Left lung (tissue), 4 donors: ENCODE measurements at regions not wholly inside any gene's neighbourhood (a gene's known extent, or its start where the extent isn't known, plus 50 kb on each side); places are given as distances from the start of the nearest gene placed in this dataset.

ENCODE experiments used
- ATAC-seq: fragments of 200-7000 bp; cut with Tn5 transposase; one replicate; pipeline ENCODE4 v1.9.1; 2020; ENCODE audit warnings: moderate library complexity
- DNase-seq, 4 donors: peaks; one replicate each; pipeline ENCODE4 v3.0.0-alpha.2; 2013 to 2020
- H3K27ac ChIP-seq, 2 donors: fragments of 200-600 bp; sonication (generic) in 1 of 2; one replicate each; pipeline versions ENCODE4 v1.5.0 to v1.8.0; 2020 to 2021
- H3K27me3 ChIP-seq, 2 donors: fragments of 200-600 bp; sonication (generic) in 1 of 2; one replicate each; pipeline versions ENCODE4 v1.5.0 to v1.8.0; 2020 to 2021
- H3K36me3 ChIP-seq, 2 donors: fragments of 200-600 bp; sonication (generic) in 1 of 2; one replicate each; pipeline versions ENCODE4 v1.5.0 to v1.8.0; 2020 to 2021
- H3K4me1 ChIP-seq, 2 donors: fragments of 200-600 bp; one replicate each; pipeline ENCODE4 v1.8.0; 2021
- H3K4me3 ChIP-seq, 2 donors: fragments of 200-600 bp; sonication (generic) in 1 of 2; one replicate each; pipeline versions ENCODE4 v1.5.0 to v1.8.0; 2020 to 2021; ENCODE audit warnings: mild to moderate bottlenecking in 1 of 2
- H3K9me3 ChIP-seq, 2 donors: fragments of 200-600 bp; sonication (generic) in 1 of 2; one replicate each; pipeline versions ENCODE4 v1.5.0 to v1.8.0; 2020 to 2021
- CTCF ChIP-seq, 2 donors: fragments of 200-600 bp; sonication (generic) in 1 of 2; IDR thresholded peaks; one replicate each; pipeline versions ENCODE4 v1.5.0 to v1.8.0; 2021; ENCODE audit warnings: antibody characterized with exemption in 2 of 2
- intact Hi-C, 2 donors: fragments of 100-400 bp; cut with DNase I; formaldehyde crosslinking; loops; one replicate each; pipeline versions ENCODE4 v1.11.2 to v1.14.2; 2022
- donor health status: DM: no; HTN: yes; CAD: no.
- donor health status: DM: no; HTN: no; CAD: no.

DNA sequence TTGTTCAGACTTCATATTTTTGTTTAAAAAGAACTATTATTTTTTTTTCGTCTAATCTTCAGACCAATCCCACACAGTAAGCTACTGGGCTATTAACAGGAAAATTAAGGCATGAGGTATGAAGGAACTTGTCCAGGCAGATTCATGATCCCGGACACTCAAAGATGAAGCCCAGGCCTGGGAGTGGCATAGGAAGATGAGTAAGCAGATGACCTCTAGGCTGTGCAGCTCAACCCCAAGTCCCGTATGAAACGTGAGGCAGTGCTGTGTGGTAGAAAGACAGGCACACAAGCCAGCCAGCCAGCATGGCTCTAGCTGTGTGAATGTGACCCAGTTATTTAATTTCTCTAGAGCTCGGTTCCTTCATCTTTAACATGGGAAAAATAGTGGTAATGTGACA, 231.9 kb downstream of the CLIC5 start:
- H3K4me3 ChIP-seq, result no peak overlapping the region
- ATAC-seq, result no peak
- no peaks in the 10 kb centered on the region for H3K27me3 ChIP-seq
- no peak overlapping the region for H3K27ac ChIP-seq
- intact Hi-C loops, result no loop called here
- no peak for TF ChIP-seq CTCF (IDR thresholded peaks at IDR 0.05)
- H3K9me3 ChIP-seq, result no peaks in the 10 kb centered on the region
- H3K4me1 ChIP-seq, result no peaks in the 10 kb centered on the region
- DNase-seq, result no peak
- no peaks in the 10 kb centered on the region for H3K36me3 ChIP-seq

DNA sequence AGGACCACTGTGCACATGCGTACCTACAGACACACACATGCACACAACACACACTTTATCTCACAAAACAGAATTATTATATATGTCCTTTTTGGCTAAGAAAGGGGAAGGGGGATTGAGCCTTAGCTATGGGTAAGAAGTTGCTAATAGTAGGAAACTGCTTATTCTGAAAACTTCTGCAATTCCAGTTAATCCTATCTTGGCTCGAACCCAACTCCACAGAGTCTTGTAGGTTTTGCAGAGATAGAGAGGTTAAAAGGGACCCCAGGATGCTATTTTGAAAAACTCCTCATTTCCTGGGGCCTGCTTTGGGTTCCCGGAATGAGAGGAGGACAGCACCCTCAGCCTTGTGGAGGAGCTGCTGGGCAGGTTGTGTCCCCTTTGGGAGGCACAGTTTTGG, 233.8 kb downstream of the CLIC5 start:
- H3K9me3 ChIP-seq, result no peaks in the 10 kb centered on the region
- no peak for DNase-seq
- no peak for ATAC-seq
- H3K4me3 ChIP-seq, result no peak overlapping the region
- intact Hi-C loops, result no loop called here
- H3K4me1 ChIP-seq, result no peaks in the 10 kb centered on the region
- H3K36me3 ChIP-seq, result no peaks in the 10 kb centered on the region
- no peaks in the 10 kb centered on the region for H3K27me3 ChIP-seq
- no peak overlapping the region for H3K27ac ChIP-seq
- no peak for TF ChIP-seq CTCF (IDR thresholded peaks at IDR 0.05)

GRCh38 chr6:45780523-45780922, 235.1 kb downstream of the CLIC5 start:
- Histone ChIP-seq H3K4me3 (no peak overlapping the region), H3K27me3 (no peaks in the 10 kb centered on the region), H3K36me3 (no peaks in the 10 kb centered on the region), H3K4me1 (no peaks in the 10 kb centered on the region), H3K9me3 (no peaks in the 10 kb centered on the region), H3K27ac (no peak overlapping the region)
- ATAC-seq, result no peak
- DNase-seq, result no peak
- intact Hi-C loops, result no loop called here
- TF ChIP-seq CTCF (IDR thresholded peaks at IDR 0.05), result no peak

DNA sequence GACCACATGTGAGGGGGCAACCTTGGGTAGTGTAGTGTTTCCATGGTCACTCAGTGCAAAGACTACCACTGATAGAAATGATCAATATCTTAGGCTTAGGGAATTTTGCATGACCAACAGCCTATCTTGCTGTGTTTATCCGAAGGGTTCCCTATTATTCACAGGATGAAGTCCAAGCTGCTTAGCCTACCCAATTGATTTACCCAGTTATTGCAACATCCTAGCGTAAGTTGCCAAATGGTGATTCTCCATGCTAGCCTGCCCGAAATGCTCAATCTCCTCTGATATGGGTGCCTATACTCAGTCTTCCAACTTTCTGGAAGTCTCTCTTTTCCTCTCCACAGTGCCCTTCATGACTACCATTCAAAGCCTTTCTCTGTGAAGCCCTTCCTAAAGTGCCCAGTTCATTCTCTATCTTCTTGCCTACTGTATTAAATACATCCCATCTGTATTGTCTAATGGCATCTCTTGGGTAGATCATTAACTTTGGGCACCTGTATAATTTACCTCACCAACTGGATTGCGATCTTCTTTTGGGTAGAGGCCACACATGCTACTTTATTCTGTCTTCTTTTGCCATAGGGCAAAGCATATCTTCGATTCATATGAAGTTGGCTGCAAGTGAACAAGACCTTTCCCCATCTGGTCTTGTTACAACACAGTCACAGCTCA, 240.5 kb downstream of the CLIC5 start:
- Histone ChIP-seq H3K4me3 (no peak overlapping the region), H3K9me3 (peaks cover 0 to under 1% of the 10 kb centered on the region in 2 donors), H3K27me3 (no peaks in the 10 kb centered on the region), H3K36me3 (no peaks in the 10 kb centered on the region), H3K4me1 (no peaks in the 10 kb centered on the region), H3K27ac (no peak overlapping the region)
- TF ChIP-seq CTCF (IDR thresholded peaks at IDR 0.05), result no peak
- intact Hi-C loops, result no loop called here
- DNase-seq (no peak), ATAC-seq (no peak)

DNA sequence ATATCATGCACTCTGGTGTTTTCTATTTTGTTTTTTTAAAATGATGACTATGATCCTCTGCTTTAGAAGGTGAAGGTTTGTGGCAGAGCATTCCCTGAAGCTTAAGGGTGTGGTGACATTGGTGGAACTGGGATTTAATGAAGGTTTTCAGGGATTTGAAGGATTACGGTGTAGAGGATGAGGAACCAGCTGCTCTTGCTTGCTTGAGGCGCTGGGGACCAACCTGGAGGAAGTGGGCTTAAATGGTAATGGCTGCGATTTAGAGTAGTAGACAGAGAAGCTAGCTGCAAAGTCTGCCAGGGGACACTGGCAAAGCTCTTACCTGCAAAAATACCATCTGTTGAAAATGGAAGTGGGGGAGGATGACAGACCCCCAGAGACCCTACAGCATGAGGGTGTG, 241.8 kb downstream of the CLIC5 start:
- H3K4me1 ChIP-seq, result no peaks in the 10 kb centered on the region
- H3K4me3 ChIP-seq, result no peak overlapping the region
- H3K27ac ChIP-seq, result no peak overlapping the region
- ATAC-seq, result no peak
- H3K27me3 ChIP-seq, result no peaks in the 10 kb centered on the region
- no peaks in the 10 kb centered on the region for H3K36me3 ChIP-seq
- no peak for DNase-seq
- H3K9me3 ChIP-seq, result peaks cover 0 to 4% of the 10 kb centered on the region in 2 donors
- TF ChIP-seq CTCF (IDR thresholded peaks at IDR 0.05), result no peak
- intact Hi-C loops, result no loop called here
